ENCODE measurements at regions not wholly inside any gene's neighbourhood (a gene's known extent, or its start where the extent isn't known, plus 50 kb on each side); places are given as distances from the start of the nearest gene placed in this dataset.

DNA sequence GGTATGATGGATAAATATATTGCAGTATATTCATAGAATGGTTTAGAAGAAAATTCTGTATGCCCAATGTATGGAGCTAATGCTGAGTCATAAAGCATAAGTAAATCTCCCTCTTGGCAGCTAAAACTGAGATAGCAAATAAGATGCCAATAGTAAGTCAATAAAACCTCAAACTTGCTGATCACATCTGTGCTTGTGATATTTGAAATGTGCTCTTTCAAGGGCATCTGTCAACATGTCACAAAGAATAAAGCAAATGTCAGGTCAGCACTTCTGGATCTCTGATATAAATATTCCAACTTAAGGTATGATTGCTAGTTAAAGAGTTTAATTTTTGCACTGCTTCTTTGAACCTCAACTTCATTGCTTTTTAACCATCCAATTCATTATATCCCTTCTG lies 262.3 kb upstream of the EMCN start:
- no peak overlapping the region for H3K4me3 Mint-ChIP-seq
- no peaks in the 10 kb centered on the region for H3K27me3 Mint-ChIP-seq (ENCODE audit: low read depth)
- peaks cover 8% of the 10 kb centered on the region for H3K9me3 Mint-ChIP-seq
- no peaks in the 10 kb centered on the region for H3K4me1 Mint-ChIP-seq
- no peak overlapping the region for H3K27ac Mint-ChIP-seq
- POLR2A ChIA-PET: no interaction called here
- peaks cover 2% of the 10 kb centered on the region; the same call in 1 of the 2 replicates for H3K36me3 Mint-ChIP-seq
- CTCF ChIA-PET: no interaction called here
- no peak for ATAC-seq
- no peak for DNase-seq (ENCODE audit: low spot score)
- TF ChIP-seq, protein P1, sequence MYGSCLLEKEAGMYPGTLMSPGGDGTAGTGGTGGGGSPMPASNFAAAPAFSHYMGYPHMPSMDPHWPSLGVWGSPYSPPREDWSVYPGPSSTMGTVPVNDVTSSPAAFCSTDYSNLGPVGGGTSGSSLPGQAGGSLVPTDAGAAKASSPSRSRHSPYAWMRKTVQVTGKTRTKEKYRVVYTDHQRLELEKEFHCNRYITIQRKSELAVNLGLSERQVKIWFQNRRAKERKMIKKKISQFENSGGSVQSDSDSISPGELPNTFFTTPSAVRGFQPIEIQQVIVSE (CRISPR knock-in tag; IDR thresholded peaks at IDR 0.05; ENCODE audit: borderline replicate concordance): no peak
- TF ChIP-seq FOXJ3 (CRISPR knock-in tag; IDR thresholded peaks at IDR 0.05; ENCODE audit: borderline replicate concordance) (no peak), ZNF317 (CRISPR knock-in tag; IDR thresholded peaks at IDR 0.05; ENCODE audit: borderline replicate concordance, low read depth) (no peak), SOX15 (CRISPR knock-in tag; IDR thresholded peaks at IDR 0.05) (no peak), ZNF416 (CRISPR knock-in tag; IDR thresholded peaks at IDR 0.05) (no peak), JAZF1 (CRISPR knock-in tag; IDR thresholded peaks at IDR 0.05) (no peak), HMGA2 (CRISPR knock-in tag; IDR thresholded peaks at IDR 0.05) (no peak), MXD4 (CRISPR knock-in tag; IDR thresholded peaks at IDR 0.05; ENCODE audit: borderline replicate concordance) (no peak), RORB (CRISPR knock-in tag; IDR thresholded peaks at IDR 0.05) (no peak), ZNF263 (CRISPR knock-in tag; IDR thresholded peaks at IDR 0.05; ENCODE audit: low read depth) (no peak)
- TF ChIP-seq, protein P2, sequence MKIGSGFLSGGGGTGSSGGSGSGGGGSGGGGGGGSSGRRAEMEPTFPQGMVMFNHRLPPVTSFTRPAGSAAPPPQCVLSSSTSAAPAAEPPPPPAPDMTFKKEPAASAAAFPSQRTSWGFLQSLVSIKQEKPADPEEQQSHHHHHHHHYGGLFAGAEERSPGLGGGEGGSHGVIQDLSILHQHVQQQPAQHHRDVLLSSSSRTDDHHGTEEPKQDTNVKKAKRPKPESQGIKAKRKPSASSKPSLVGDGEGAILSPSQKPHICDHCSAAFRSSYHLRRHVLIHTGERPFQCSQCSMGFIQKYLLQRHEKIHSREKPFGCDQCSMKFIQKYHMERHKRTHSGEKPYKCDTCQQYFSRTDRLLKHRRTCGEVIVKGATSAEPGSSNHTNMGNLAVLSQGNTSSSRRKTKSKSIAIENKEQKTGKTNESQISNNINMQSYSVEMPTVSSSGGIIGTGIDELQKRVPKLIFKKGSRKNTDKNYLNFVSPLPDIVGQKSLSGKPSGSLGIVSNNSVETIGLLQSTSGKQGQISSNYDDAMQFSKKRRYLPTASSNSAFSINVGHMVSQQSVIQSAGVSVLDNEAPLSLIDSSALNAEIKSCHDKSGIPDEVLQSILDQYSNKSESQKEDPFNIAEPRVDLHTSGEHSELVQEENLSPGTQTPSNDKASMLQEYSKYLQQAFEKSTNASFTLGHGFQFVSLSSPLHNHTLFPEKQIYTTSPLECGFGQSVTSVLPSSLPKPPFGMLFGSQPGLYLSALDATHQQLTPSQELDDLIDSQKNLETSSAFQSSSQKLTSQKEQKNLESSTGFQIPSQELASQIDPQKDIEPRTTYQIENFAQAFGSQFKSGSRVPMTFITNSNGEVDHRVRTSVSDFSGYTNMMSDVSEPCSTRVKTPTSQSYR (CRISPR knock-in tag; IDR thresholded peaks at IDR 0.05): no peak
- TF ChIP-seq, protein P3, sequence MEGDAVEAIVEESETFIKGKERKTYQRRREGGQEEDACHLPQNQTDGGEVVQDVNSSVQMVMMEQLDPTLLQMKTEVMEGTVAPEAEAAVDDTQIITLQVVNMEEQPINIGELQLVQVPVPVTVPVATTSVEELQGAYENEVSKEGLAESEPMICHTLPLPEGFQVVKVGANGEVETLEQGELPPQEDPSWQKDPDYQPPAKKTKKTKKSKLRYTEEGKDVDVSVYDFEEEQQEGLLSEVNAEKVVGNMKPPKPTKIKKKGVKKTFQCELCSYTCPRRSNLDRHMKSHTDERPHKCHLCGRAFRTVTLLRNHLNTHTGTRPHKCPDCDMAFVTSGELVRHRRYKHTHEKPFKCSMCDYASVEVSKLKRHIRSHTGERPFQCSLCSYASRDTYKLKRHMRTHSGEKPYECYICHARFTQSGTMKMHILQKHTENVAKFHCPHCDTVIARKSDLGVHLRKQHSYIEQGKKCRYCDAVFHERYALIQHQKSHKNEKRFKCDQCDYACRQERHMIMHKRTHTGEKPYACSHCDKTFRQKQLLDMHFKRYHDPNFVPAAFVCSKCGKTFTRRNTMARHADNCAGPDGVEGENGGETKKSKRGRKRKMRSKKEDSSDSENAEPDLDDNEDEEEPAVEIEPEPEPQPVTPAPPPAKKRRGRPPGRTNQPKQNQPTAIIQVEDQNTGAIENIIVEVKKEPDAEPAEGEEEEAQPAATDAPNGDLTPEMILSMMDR (IDR thresholded peaks at IDR 0.05): no peak

DNA sequence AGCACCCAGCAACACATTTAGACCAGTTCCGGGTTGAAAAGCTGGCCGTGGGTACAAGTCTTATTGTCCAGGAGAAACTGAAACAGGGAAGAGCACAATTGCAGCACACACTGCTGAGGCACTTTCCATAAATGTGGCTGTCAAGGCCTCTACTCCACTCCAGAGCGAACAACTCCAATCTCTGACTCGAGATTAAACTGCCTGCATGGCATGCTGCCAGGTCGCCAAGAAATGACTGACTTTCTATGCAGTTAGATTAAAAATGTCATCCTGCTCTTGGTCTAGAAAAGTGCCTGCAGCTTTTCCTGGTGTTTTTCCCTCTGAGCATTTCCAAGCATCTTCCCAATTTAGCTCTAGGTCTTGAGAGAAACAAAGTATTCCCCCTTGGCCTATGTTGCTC lies 260.6 kb upstream of the EMCN start:
- no peak for DNase-seq (ENCODE audit: low spot score)
- Mint-ChIP-seq H3K36me3 (peaks cover 2% of the 10 kb centered on the region; the same call in 1 of the 2 replicates), H3K27ac (no peak overlapping the region)

More for the DNA sequence above, 260.6 kb upstream of the EMCN start:
- H3K4me1 Mint-ChIP-seq: no peaks in the 10 kb centered on the region
- ChIA-PET POLR2A (no interaction called here), CTCF (no interaction called here)
- peaks cover 11% of the 10 kb centered on the region for H3K9me3 Mint-ChIP-seq
- H3K27me3 Mint-ChIP-seq (ENCODE audit: low read depth): no peaks in the 10 kb centered on the region
- TF ChIP-seq, protein P4, sequence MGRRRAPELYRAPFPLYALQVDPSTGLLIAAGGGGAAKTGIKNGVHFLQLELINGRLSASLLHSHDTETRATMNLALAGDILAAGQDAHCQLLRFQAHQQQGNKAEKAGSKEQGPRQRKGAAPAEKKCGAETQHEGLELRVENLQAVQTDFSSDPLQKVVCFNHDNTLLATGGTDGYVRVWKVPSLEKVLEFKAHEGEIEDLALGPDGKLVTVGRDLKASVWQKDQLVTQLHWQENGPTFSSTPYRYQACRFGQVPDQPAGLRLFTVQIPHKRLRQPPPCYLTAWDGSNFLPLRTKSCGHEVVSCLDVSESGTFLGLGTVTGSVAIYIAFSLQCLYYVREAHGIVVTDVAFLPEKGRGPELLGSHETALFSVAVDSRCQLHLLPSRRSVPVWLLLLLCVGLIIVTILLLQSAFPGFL (CRISPR knock-in tag; IDR thresholded peaks at IDR 0.05; ENCODE audit: borderline replicate concordance): no peak
- TF ChIP-seq ERG (CRISPR knock-in tag; IDR thresholded peaks at IDR 0.05) (no peak), AFF4 (CRISPR knock-in tag; IDR thresholded peaks at IDR 0.05; ENCODE audit: borderline replicate concordance) (no peak), ATF2 (CRISPR knock-in tag; IDR thresholded peaks at IDR 0.05; ENCODE audit: borderline replicate concordance, low read depth) (no peak)
- no peak for ATAC-seq
- no peak overlapping the region for H3K4me3 Mint-ChIP-seq
